CD4-positive, alpha-beta T cell (primary cell): ENCODE measurements at regions not wholly inside any gene's neighbourhood (a gene's known extent, or its start where the extent isn't known, plus 50 kb on each side); places are given as distances from the start of the nearest gene placed in this dataset.

ENCODE experiments used
- ATAC-seq: fragments of 200-7000 bp; cut with Tn5 transposase; one replicate; pipeline ENCODE4 v1.10.0; 2022; ENCODE audit warnings: mild to moderate bottlenecking; ENCODE audit not compliant: poor library complexity
- CTCF ChIA-PET: fragments of 350-600 bp; sonication (Branson Sonifier 250); formaldehyde crosslinking; loops from one replicate; lab custom pipeline; 2021; ENCODE audit warnings: antibody characterized with exemption, inconsistent platforms; lab: Charles Lee
- POLR2A ChIA-PET: fragments of 350-600 bp; sonication (Branson Sonifier 250); formaldehyde crosslinking; loops from one replicate; lab custom pipeline; 2021; ENCODE audit warnings: antibody characterized with exemption, inconsistent platforms; lab: Charles Lee
- DNase-seq, 14 experiments: peaks; one replicate each; pipeline ENCODE4 v3.0.0-alpha.2; 2013 to 2020; ENCODE audit warnings: mixed read lengths in 2 of 14
- H3K27ac ChIP-seq, 2 donors: one replicate each; pipeline versions ENCODE4 v1.5.1 to v1.7.0; 2013; ENCODE audit warnings: low read length in 2 of 2, low read depth in 1 of 2, mild to moderate bottlenecking in 1 of 2
- H3K27me3 ChIP-seq, 2 experiments: 1 replicate in 1 of 2; 2 replicates in 1 of 2; pipeline versions ENCODE4 v1.6.1 to v1.7.0; 2013; ENCODE audit warnings: low read length in 2 of 2, control low read depth in 1 of 2, mild to moderate bottlenecking in 1 of 2, moderate library complexity in 1 of 2; ENCODE audit not compliant: insufficient read depth in 2 of 2, control insufficient read depth in 1 of 2
- H3K36me3 ChIP-seq: one replicate; pipeline ENCODE4 v1.6.1; 2013; ENCODE audit warnings: low read length, control low read depth; ENCODE audit not compliant: insufficient read depth
- H3K4me1 ChIP-seq: one replicate; pipeline ENCODE4 v1.6.1; 2013; ENCODE audit warnings: low read length, control low read depth; ENCODE audit not compliant: insufficient read depth
- H3K4me3 ChIP-seq: one replicate; pipeline ENCODE4 v1.5.1; 2013; ENCODE audit warnings: mild to moderate bottlenecking, low read length, moderate library complexity
- H3K9me3 ChIP-seq, 2 experiments: 1 replicate in 1 of 2; 2 replicates in 1 of 2; pipeline versions ENCODE4 v1.6.1 to v1.7.0; 2013; ENCODE audit warnings: low read length in 2 of 2, mild to moderate bottlenecking in 2 of 2, control low read depth in 1 of 2, moderate library complexity in 1 of 2; ENCODE audit not compliant: control insufficient read depth in 1 of 2, insufficient read depth in 1 of 2
- H3K27ac Mint-ChIP-seq: one replicate; pipeline ENCODE4 v1.8.0; 2020; ENCODE audit warnings: mixed read lengths
- H3K27me3 Mint-ChIP-seq: one replicate; pipeline ENCODE4 v1.8.0; 2021; ENCODE audit warnings: mixed read lengths
- H3K36me3 Mint-ChIP-seq: one replicate; pipeline ENCODE4 v1.8.0; 2021; ENCODE audit warnings: low read depth, mixed read lengths
- H3K4me1 Mint-ChIP-seq: one replicate; pipeline ENCODE4 v1.8.0; 2021; ENCODE audit warnings: low read depth, mixed read lengths
- H3K4me3 Mint-ChIP-seq: one replicate; pipeline ENCODE4 v1.8.0; 2020; ENCODE audit warnings: mild to moderate bottlenecking, mixed read lengths
- H3K9me3 Mint-ChIP-seq: one replicate; pipeline ENCODE4 v1.8.0; 2020; ENCODE audit warnings: mixed read lengths
- intact Hi-C, 2 experiments: fragments of 100-400 bp; cut with DNase I in 1 of 2; cut with micrococcal nuclease in 1 of 2; formaldehyde crosslinking; loops; one replicate each; pipeline versions ENCODE4 v1.15.1 to v1.9.0; 2023 to 2025; cut with DNase I, micrococcal nuclease
- TF ChIP-seq, protein P1 (sequence below): fragments of 200-600 bp; IDR thresholded peaks from one replicate; pipeline ENCODE4 v1.8.0; 2022; ENCODE audit warnings: antibody characterized with exemption, mild to moderate bottlenecking

DNA sequence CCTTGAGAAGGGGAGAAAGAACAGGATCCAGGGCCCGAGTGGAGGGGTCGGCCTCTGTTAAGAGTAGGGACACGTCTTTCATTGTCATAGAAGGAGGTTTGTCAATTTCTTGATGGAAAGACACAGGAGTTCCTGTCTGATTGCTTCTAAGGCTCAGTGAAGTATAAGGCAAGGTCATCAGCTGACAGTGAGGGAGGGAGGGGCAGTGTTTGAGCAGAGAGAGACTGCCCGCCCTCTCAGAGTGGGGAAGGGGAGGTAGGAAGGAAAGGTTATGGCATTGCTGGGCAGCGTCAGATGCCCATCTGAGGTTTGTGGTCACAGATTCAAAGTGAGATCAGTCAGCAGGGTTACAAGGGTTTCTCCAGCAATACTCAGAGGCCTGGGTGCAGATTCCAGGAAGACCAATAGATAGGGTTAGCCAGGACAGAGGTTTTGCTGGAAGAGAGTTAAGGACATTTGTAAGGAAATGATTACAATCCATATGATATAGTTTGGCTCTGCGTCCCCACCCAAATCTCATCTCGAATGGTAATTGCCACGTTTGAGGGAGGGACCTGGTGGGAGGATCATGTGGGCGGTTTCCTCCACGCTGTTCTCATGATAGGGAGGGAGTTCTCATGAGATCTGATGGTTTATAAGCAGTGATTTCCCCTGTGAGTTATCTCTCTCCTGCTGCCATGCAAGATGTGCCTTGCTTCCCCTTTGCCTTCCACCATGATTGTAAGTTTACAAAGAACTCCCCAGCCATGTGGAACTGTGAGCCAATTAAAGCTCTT is 127.2 kb upstream of the GJB5 start:
- CTCF ChIA-PET: no interaction called here
- no peaks in the 10 kb centered on the region for H3K36me3 ChIP-seq
- no peaks in the 10 kb centered on the region for H3K9me3 Mint-ChIP-seq

DNA sequence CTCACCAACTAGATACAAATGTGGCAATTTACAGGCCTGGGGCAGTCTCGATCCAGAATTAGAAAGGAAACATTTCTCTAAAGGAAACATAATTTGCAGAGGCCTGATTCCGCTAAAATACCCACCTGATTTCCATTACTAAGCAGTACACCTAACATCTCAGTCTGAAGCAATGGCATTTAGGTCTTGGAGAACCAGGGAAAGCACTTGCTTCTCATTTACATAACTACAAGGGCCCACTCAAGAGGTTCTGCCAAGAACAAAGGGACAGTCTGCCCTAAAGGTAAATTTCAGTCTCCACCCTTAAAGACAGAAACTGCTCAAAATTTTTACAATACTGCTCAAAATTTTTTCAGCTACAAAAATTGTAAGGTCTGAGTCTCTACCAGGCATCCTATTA is 123.7 kb upstream of the GJB5 start:
- Histone ChIP-seq H3K4me1 (no peaks in the 10 kb centered on the region), H3K4me3 (no peak overlapping the region), H3K27me3 (no peaks in the 10 kb centered on the region), H3K36me3 (no peaks in the 10 kb centered on the region), H3K9me3 (no peaks in the 10 kb centered on the region), H3K27ac (no peak overlapping the region)
- intact Hi-C loops: no loop called here
- Mint-ChIP-seq H3K27me3 (no peaks in the 10 kb centered on the region), H3K36me3 (no peaks in the 10 kb centered on the region), H3K4me1 (no peaks in the 10 kb centered on the region), H3K27ac (no peak overlapping the region), H3K4me3 (no peak overlapping the region), H3K9me3 (no peaks in the 10 kb centered on the region)
- no peak for ATAC-seq
- CTCF ChIA-PET: no interaction called here
- TF ChIP-seq, protein P1, sequence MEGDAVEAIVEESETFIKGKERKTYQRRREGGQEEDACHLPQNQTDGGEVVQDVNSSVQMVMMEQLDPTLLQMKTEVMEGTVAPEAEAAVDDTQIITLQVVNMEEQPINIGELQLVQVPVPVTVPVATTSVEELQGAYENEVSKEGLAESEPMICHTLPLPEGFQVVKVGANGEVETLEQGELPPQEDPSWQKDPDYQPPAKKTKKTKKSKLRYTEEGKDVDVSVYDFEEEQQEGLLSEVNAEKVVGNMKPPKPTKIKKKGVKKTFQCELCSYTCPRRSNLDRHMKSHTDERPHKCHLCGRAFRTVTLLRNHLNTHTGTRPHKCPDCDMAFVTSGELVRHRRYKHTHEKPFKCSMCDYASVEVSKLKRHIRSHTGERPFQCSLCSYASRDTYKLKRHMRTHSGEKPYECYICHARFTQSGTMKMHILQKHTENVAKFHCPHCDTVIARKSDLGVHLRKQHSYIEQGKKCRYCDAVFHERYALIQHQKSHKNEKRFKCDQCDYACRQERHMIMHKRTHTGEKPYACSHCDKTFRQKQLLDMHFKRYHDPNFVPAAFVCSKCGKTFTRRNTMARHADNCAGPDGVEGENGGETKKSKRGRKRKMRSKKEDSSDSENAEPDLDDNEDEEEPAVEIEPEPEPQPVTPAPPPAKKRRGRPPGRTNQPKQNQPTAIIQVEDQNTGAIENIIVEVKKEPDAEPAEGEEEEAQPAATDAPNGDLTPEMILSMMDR: no peak
- POLR2A ChIA-PET: no interaction called here
- DNase-seq: no peak

More for the DNA sequence above, 127.2 kb upstream of the GJB5 start:
- Mint-ChIP-seq H3K4me3 (no peak overlapping the region), H3K27me3 (peaks cover 15% of the 10 kb centered on the region), H3K36me3 (no peaks in the 10 kb centered on the region), H3K4me1 (no peaks in the 10 kb centered on the region), H3K27ac (no peak overlapping the region)
- TF ChIP-seq, protein P1: no peak
- ATAC-seq (no peak), DNase-seq (no peak)
- POLR2A ChIA-PET: no interaction called here
- H3K4me3 ChIP-seq: no peak overlapping the region
- no peaks in the 10 kb centered on the region for H3K4me1 ChIP-seq
- intact Hi-C loops: no loop called here
- H3K9me3 ChIP-seq: no peaks in the 10 kb centered on the region
- no peak overlapping the region for H3K27ac ChIP-seq
- no peaks in the 10 kb centered on the region for H3K27me3 ChIP-seq

GRCh38 chr1:34639701-34640100 is 115.1 kb upstream of the GJB5 start:
- peaks cover 32% of the 10 kb centered on the region for H3K27me3 Mint-ChIP-seq
- peaks cover 0 to 5% of the 10 kb centered on the region in 2 experiments for H3K27me3 ChIP-seq
- no peaks in the 10 kb centered on the region for H3K4me1 ChIP-seq
- H3K9me3 ChIP-seq: peaks cover 0 to 4% of the 10 kb centered on the region in 2 experiments
- no peaks in the 10 kb centered on the region for H3K9me3 Mint-ChIP-seq
- H3K27ac ChIP-seq: no peak overlapping the region
- no peaks in the 10 kb centered on the region for H3K4me1 Mint-ChIP-seq
- no peak overlapping the region for H3K27ac Mint-ChIP-seq
- intact Hi-C loops: no loop called here
- ChIA-PET CTCF (no interaction called here), POLR2A (no interaction called here)
- no peak for ATAC-seq
- no peaks in the 10 kb centered on the region for H3K36me3 Mint-ChIP-seq
- H3K36me3 ChIP-seq: no peaks in the 10 kb centered on the region
- TF ChIP-seq, protein P1: no peak
- H3K4me3 Mint-ChIP-seq: no peak overlapping the region
- no peak for DNase-seq
- H3K4me3 ChIP-seq: no peak overlapping the region
